ENCODE measurements at regions not wholly inside any gene's neighbourhood (a gene's known extent, or its start where the extent isn't known, plus 50 kb on each side); places are given as distances from the start of the nearest gene placed in this dataset.

- no peaks in the 10 kb centered on the region for H3K9me3 ChIP-seq (ENCODE audit: severe bottlenecking)
- no peak for DNase-seq (ENCODE audit: low spot score)
- H3K4me1 ChIP-seq (ENCODE audit: insufficient read depth, poor library complexity, severe bottlenecking): peaks cover 4% of the 10 kb centered on the region
- no peak for TF ChIP-seq CTCF (IDR thresholded peaks at IDR 0.05; ENCODE audit: poor library complexity, severe bottlenecking)
- ATAC-seq (ENCODE audit: low read depth): no peak
- no peaks in the 10 kb centered on the region for H3K36me3 ChIP-seq (ENCODE audit: low read depth)
- no peaks in the 10 kb centered on the region for H3K27me3 ChIP-seq (ENCODE audit: insufficient read depth, poor library complexity, severe bottlenecking)
- H3K27ac ChIP-seq (ENCODE audit: poor library complexity, severe bottlenecking): no peak overlapping the region
- H3K4me3 ChIP-seq (ENCODE audit: severe bottlenecking): no peak overlapping the region
These were observed 263.5 kb downstream of the THBS2 start for GRCh38 chr6:168990019-168990751.

GRCh38 chr6:168989421-168989820, 264.2 kb downstream of the THBS2 start:
- H3K4me3 ChIP-seq (ENCODE audit: severe bottlenecking): no peak overlapping the region
- peaks cover 4% of the 10 kb centered on the region for H3K4me1 ChIP-seq (ENCODE audit: insufficient read depth, poor library complexity, severe bottlenecking)
- TF ChIP-seq CTCF (IDR thresholded peaks at IDR 0.05; ENCODE audit: poor library complexity, severe bottlenecking): no peak
- no peaks in the 10 kb centered on the region for H3K9me3 ChIP-seq (ENCODE audit: severe bottlenecking)
- H3K36me3 ChIP-seq (ENCODE audit: low read depth): no peaks in the 10 kb centered on the region
- no peak for ATAC-seq (ENCODE audit: low read depth)
- no peak for DNase-seq (ENCODE audit: low spot score)
- no peak overlapping the region for H3K27ac ChIP-seq (ENCODE audit: poor library complexity, severe bottlenecking)
- no peaks in the 10 kb centered on the region for H3K27me3 ChIP-seq (ENCODE audit: insufficient read depth, poor library complexity, severe bottlenecking)

- no peaks in the 10 kb centered on the region for H3K9me3 ChIP-seq (ENCODE audit: severe bottlenecking)
- TF ChIP-seq CTCF (IDR thresholded peaks at IDR 0.05; ENCODE audit: poor library complexity, severe bottlenecking): no peak
- H3K27me3 ChIP-seq (ENCODE audit: insufficient read depth, poor library complexity, severe bottlenecking): no peaks in the 10 kb centered on the region
- DNase-seq (ENCODE audit: low spot score): no peak
- no peaks in the 10 kb centered on the region for H3K36me3 ChIP-seq (ENCODE audit: low read depth)
- H3K4me1 ChIP-seq (ENCODE audit: insufficient read depth, poor library complexity, severe bottlenecking): peaks cover 4% of the 10 kb centered on the region
- no peak for ATAC-seq (ENCODE audit: low read depth)
- H3K27ac ChIP-seq (ENCODE audit: poor library complexity, severe bottlenecking): no peak overlapping the region
- H3K4me3 ChIP-seq (ENCODE audit: severe bottlenecking): no peak overlapping the region
These were observed 264.8 kb downstream of the THBS2 start for GRCh38 chr6:168988801-168989200.

GRCh38 chr6:168988280-168988679, 265.4 kb downstream of the THBS2 start:
- ATAC-seq (ENCODE audit: low read depth) (no peak), DNase-seq (ENCODE audit: low spot score) (no peak)
- Histone ChIP-seq H3K36me3 (ENCODE audit: low read depth) (no peaks in the 10 kb centered on the region), H3K9me3 (ENCODE audit: severe bottlenecking) (no peaks in the 10 kb centered on the region), H3K27me3 (ENCODE audit: insufficient read depth, poor library complexity, severe bottlenecking) (no peaks in the 10 kb centered on the region), H3K27ac (ENCODE audit: poor library complexity, severe bottlenecking) (no peak overlapping the region), H3K4me1 (ENCODE audit: insufficient read depth, poor library complexity, severe bottlenecking) (peaks cover 4% of the 10 kb centered on the region), H3K4me3 (ENCODE audit: severe bottlenecking) (no peak overlapping the region)
- TF ChIP-seq CTCF (IDR thresholded peaks at IDR 0.05; ENCODE audit: poor library complexity, severe bottlenecking): no peak

- Histone ChIP-seq H3K27me3 (ENCODE audit: insufficient read depth, poor library complexity, severe bottlenecking) (no peaks in the 10 kb centered on the region), H3K9me3 (ENCODE audit: severe bottlenecking) (no peaks in the 10 kb centered on the region), H3K4me1 (ENCODE audit: insufficient read depth, poor library complexity, severe bottlenecking) (peaks cover 4% of the 10 kb centered on the region), H3K36me3 (ENCODE audit: low read depth) (no peaks in the 10 kb centered on the region), H3K27ac (ENCODE audit: poor library complexity, severe bottlenecking) (no peak overlapping the region), H3K4me3 (ENCODE audit: severe bottlenecking) (no peak overlapping the region)
- ATAC-seq (ENCODE audit: low read depth) (peak; percentile 77), DNase-seq (ENCODE audit: low spot score) (no peak)
- no peak for TF ChIP-seq CTCF (IDR thresholded peaks at IDR 0.05; ENCODE audit: poor library complexity, severe bottlenecking)
These were observed 267.9 kb downstream of the THBS2 start for GRCh38 chr6:168985705-168986104.

Data from RWPE2 (cell line).